Stimulated activated CD8-positive, alpha-beta memory T cell treated with anti-CD3 and anti-CD28 coated beads, Interleukin-15, amount 100 ng/mL, for 24 hours (primary cell): ENCODE measurements at regions not wholly inside any gene's neighbourhood (a gene's known extent, or its start where the extent isn't known, plus 50 kb on each side); places are given as distances from the start of the nearest gene placed in this dataset.

Experiments used
- DNase-seq: peaks from one replicate; pipeline ENCODE4 v3.0.0-alpha.2; 2020; ENCODE audit warnings: low read depth

- DNase-seq: no peak
Measured at GRCh38 chr22:48893288-48894063, 934.2 kb downstream of the BRD1 start.

- no peak for DNase-seq
Measured at GRCh38 chr22:48892578-48893287, 934.9 kb downstream of the BRD1 start.

- no peak for DNase-seq
Measured at GRCh38 chr22:48891688-48892577, 935.7 kb downstream of the BRD1 start.

- no peak for DNase-seq
Measured at GRCh38 chr22:48890693-48891554, 936.7 kb downstream of the BRD1 start.

- no peak for DNase-seq
Measured at GRCh38 chr22:48889887-48890692, 937.6 kb downstream of the BRD1 start.

- DNase-seq: no peak
Measured at GRCh38 chr22:48889209-48889830, 938.4 kb downstream of the BRD1 start.

- no peak for DNase-seq
Measured at GRCh38 chr22:48888466-48889208, 939.0 kb downstream of the BRD1 start.

- DNase-seq: no peak
Measured at GRCh38 chr22:48887394-48888332, 940.0 kb downstream of the BRD1 start.

GRCh38 chr22:48886604-48887393 lies 940.9 kb downstream of the BRD1 start:
- no peak for DNase-seq

GRCh38 chr22:48885919-48886305 lies 941.8 kb downstream of the BRD1 start:
- DNase-seq: no peak

GRCh38 chr22:48885271-48885918 lies 942.3 kb downstream of the BRD1 start:
- no peak for DNase-seq

GRCh38 chr22:48884786-48885185 lies 942.9 kb downstream of the BRD1 start:
- DNase-seq: no peak

- DNase-seq: no peak
Measured at GRCh38 chr22:48884324-48884723, 943.3 kb downstream of the BRD1 start.

- DNase-seq: no peak
Measured at GRCh38 chr22:48883211-48883960, 944.3 kb downstream of the BRD1 start.

- DNase-seq: no peak
Measured at GRCh38 chr22:48882636-48883200, 945.0 kb downstream of the BRD1 start.
